Mesenchymal stem cell (in vitro differentiated cells and primary cell): ENCODE measurements at regions not wholly inside any gene's neighbourhood (a gene's known extent, or its start where the extent isn't known, plus 50 kb on each side); places are given as distances from the start of the nearest gene placed in this dataset.

Experiments
- DNase-seq: peaks from one replicate; pipeline ENCODE4 v3.0.0-alpha.2; 2013
- H2AFZ ChIP-seq: one replicate; pipeline ENCODE4 v1.6.1; 2013; ENCODE audit warnings: low read depth, mild to moderate bottlenecking, control low read depth, inconsistent platforms, low read length, moderate library complexity
- H2AK5ac ChIP-seq: 2 replicates; pipeline ENCODE4 v1.6.1; 2013; ENCODE audit warnings: low read length, moderate library complexity, mild to moderate bottlenecking, inconsistent platforms; ENCODE audit not compliant: severe bottlenecking
- H2BK120ac ChIP-seq: one replicate; pipeline ENCODE4 v1.6.1; 2013; ENCODE audit warnings: low read depth, mild to moderate bottlenecking, inconsistent platforms, low read length, moderate library complexity
- H2BK12ac ChIP-seq, 2 experiments: one replicate each; pipeline ENCODE4 v1.6.1; 2013; ENCODE audit warnings: inconsistent platforms in 2 of 2, low read length in 2 of 2, mild to moderate bottlenecking in 2 of 2, moderate library complexity in 2 of 2, control low read depth in 1 of 2
- H2BK15ac ChIP-seq: one replicate; pipeline ENCODE4 v1.6.1; 2013; ENCODE audit warnings: mild to moderate bottlenecking, low read depth, inconsistent platforms; ENCODE audit not compliant: poor library complexity, severe bottlenecking
- H2BK5ac ChIP-seq: 2 replicates; pipeline ENCODE4 v1.6.1; 2013; ENCODE audit warnings: low read depth, mild to moderate bottlenecking, low read length, control low read depth, inconsistent platforms; ENCODE audit not compliant: poor library complexity, severe bottlenecking
- H3K14ac ChIP-seq, 2 experiments: one replicate each; pipeline ENCODE4 v1.6.1; 2013; ENCODE audit warnings: inconsistent platforms in 2 of 2, low read length in 2 of 2, control low read depth in 1 of 2, mild to moderate bottlenecking in 1 of 2, moderate library complexity in 1 of 2
- H3K18ac ChIP-seq, 2 experiments: one replicate each; pipeline ENCODE4 v1.6.1; 2013; ENCODE audit warnings: inconsistent platforms in 2 of 2, low read length in 2 of 2, control low read depth in 1 of 2, low read depth in 1 of 2, mild to moderate bottlenecking in 1 of 2
- H3K23ac ChIP-seq, 2 experiments: one replicate each; pipeline ENCODE4 v1.6.1; 2013; ENCODE audit warnings: inconsistent platforms in 2 of 2, low read length in 2 of 2, mild to moderate bottlenecking in 2 of 2, moderate library complexity in 2 of 2, control low read depth in 1 of 2
- H3K27ac ChIP-seq: 2 replicates; pipeline ENCODE4 v1.5.1; 2013; ENCODE audit warnings: mild to moderate bottlenecking, moderate library complexity, low read length, control low read depth, inconsistent platforms; ENCODE audit not compliant: poor library complexity, severe bottlenecking
- H3K27me3 ChIP-seq, 2 experiments: 2 replicates each; pipeline versions ENCODE4 v1.6.1 to v1.7.0; 2013; ENCODE audit warnings: low read length in 2 of 2, mild to moderate bottlenecking in 2 of 2, moderate library complexity in 2 of 2, control low read depth in 1 of 2, inconsistent platforms in 1 of 2; ENCODE audit not compliant: control insufficient read depth in 1 of 2, insufficient read depth in 1 of 2
- H3K36me3 ChIP-seq, 2 experiments: 2 replicates each; pipeline versions ENCODE4 v1.6.1 to v1.7.0; 2013; ENCODE audit warnings: low read length in 2 of 2, control low read depth in 1 of 2, inconsistent platforms in 1 of 2, low read depth in 1 of 2, mild to moderate bottlenecking in 1 of 2; ENCODE audit not compliant: insufficient read depth in 2 of 2, control insufficient read depth in 1 of 2
- H3K4ac ChIP-seq, 2 experiments: one replicate each; pipeline ENCODE4 v1.6.1; 2013; ENCODE audit warnings: inconsistent platforms in 2 of 2, low read length in 2 of 2, mild to moderate bottlenecking in 2 of 2, moderate library complexity in 2 of 2, control low read depth in 1 of 2, low read depth in 1 of 2
- H3K4me1 ChIP-seq: 2 replicates; pipeline ENCODE4 v1.6.1; 2013; ENCODE audit warnings: low read depth, low read length, control low read depth; ENCODE audit not compliant: control insufficient read depth, insufficient read depth
- H3K4me2 ChIP-seq: 2 replicates; pipeline ENCODE4 v1.6.1; 2013; ENCODE audit warnings: low read length, mild to moderate bottlenecking, inconsistent platforms; ENCODE audit not compliant: poor library complexity, severe bottlenecking
- H3K4me3 ChIP-seq, 2 experiments: 2 replicates each; pipeline versions ENCODE4 v1.5.1 to v1.7.0; 2013; ENCODE audit warnings: low read length in 2 of 2, mild to moderate bottlenecking in 2 of 2, control low read depth in 1 of 2, low read depth in 1 of 2; ENCODE audit not compliant: insufficient read depth in 1 of 2
- H3K79me1 ChIP-seq: replicated peaks from 2 replicates; pipeline ENCODE4 v1.6.1; 2013; ENCODE audit warnings: mild to moderate bottlenecking, control low read depth, low read length, inconsistent platforms; ENCODE audit not compliant: poor library complexity, severe bottlenecking
- H3K9ac ChIP-seq: 2 replicates; pipeline ENCODE4 v1.7.0; 2013; ENCODE audit warnings: mild to moderate bottlenecking, low read length, moderate library complexity
- H3K9me3 ChIP-seq: 2 replicates; pipeline ENCODE4 v1.7.0; 2013; ENCODE audit warnings: mild to moderate bottlenecking, low read length; ENCODE audit not compliant: control insufficient read depth
- H4K8ac ChIP-seq: one replicate; pipeline ENCODE4 v1.6.1; 2013; ENCODE audit warnings: inconsistent platforms, mild to moderate bottlenecking, low read length, moderate library complexity
- H4K91ac ChIP-seq: one replicate; pipeline ENCODE4 v1.6.1; 2013; ENCODE audit warnings: mild to moderate bottlenecking, low read length, inconsistent platforms
- WGBS: methylation state at CpG from one replicate; pipeline ENCODE4 v1.1.7; 2013; ENCODE audit warnings: mixed read lengths; 5-methylcytosine and 5-hydroxymethylcytosine counted together

DNA sequence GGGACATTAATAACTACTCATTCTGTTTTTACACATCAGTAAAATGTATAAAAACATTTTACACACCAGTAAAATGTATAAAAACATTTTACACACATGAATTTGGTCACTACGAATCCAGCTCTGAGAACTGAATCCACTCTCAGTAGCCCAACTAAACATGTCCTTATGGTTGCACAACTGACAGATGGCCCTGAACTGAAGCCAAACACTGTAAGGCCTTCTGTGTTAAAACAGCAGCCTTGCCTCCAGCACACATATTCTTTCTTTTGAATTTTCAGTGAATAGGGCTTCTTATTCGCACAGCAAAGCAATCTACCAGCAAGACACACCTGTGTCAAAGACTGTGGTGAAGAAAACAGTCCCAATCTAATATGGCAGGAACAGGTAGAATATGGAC lies 169.9 kb upstream of the FMR1 start:
- no peak overlapping the region for H4K8ac ChIP-seq
- no peak overlapping the region for H3K18ac ChIP-seq
- H3K4me2 ChIP-seq, result no peak overlapping the region
- no peak overlapping the region for H2BK15ac ChIP-seq
- H3K4me3 ChIP-seq, result no peak overlapping the region
- H3K36me3 ChIP-seq, result no peaks in the 10 kb centered on the region
- H2AK5ac ChIP-seq, result no peak overlapping the region
- H3K27me3 ChIP-seq, result no peaks in the 10 kb centered on the region
- no peak overlapping the region for H3K14ac ChIP-seq
- H3K9ac ChIP-seq, result no peak overlapping the region
- H2BK120ac ChIP-seq, result no peak overlapping the region
- 83% methylated on average over 1 of the region's 2 CpGs for WGBS
- no peak overlapping the region for H2BK12ac ChIP-seq
- H3K27ac ChIP-seq, result no peak overlapping the region
- H3K79me1 ChIP-seq, result no peaks in the 10 kb centered on the region
- H3K4me1 ChIP-seq, result no peaks in the 10 kb centered on the region
- no peak overlapping the region for H2BK5ac ChIP-seq
- no peak overlapping the region for H4K91ac ChIP-seq
- H3K4ac ChIP-seq, result no peak overlapping the region
- no peak for DNase-seq
- no peak overlapping the region for H2AFZ ChIP-seq
- no peaks in the 10 kb centered on the region for H3K9me3 ChIP-seq
- no peak overlapping the region for H3K23ac ChIP-seq

DNA sequence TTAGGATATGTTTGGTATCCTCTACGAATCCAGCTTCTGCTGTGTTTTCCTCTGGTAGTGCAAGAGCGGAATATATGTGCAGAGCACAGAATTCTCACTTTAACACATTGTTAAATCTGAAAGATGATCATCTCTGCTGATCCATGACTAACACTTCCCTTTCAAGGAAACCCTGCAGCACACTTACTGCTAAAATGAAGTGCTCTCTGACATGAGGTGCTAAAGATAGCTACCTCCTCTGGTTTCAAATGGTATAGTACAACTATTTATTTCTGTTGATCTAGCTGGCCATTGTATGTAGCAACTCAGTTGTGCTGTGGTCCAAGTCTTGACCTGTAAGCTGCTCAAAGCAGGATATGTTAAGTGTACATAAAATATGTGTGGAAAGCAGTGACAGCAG lies 162.4 kb upstream of the FMR1 start:
- no peak overlapping the region for H3K14ac ChIP-seq
- no peak overlapping the region for H2BK15ac ChIP-seq
- H4K91ac ChIP-seq, result no peak overlapping the region
- WGBS, result no CpG with 5 or more reads among the region's 2 CpGs
- no peaks in the 10 kb centered on the region for H3K27me3 ChIP-seq
- H3K4me2 ChIP-seq, result no peak overlapping the region
- no peak for DNase-seq
- no peaks in the 10 kb centered on the region for H3K79me1 ChIP-seq
- H2BK120ac ChIP-seq, result no peak overlapping the region
- H2AFZ ChIP-seq, result no peak overlapping the region
- no peak overlapping the region for H3K18ac ChIP-seq
- no peak overlapping the region for H3K27ac ChIP-seq
- no peak overlapping the region for H2BK12ac ChIP-seq
- H3K9me3 ChIP-seq, result no peaks in the 10 kb centered on the region
- no peak overlapping the region for H4K8ac ChIP-seq
- no peak overlapping the region for H2AK5ac ChIP-seq
- no peak overlapping the region for H3K4me3 ChIP-seq
- no peak overlapping the region for H3K9ac ChIP-seq
- H3K36me3 ChIP-seq, result no peaks in the 10 kb centered on the region
- no peak overlapping the region for H3K23ac ChIP-seq
- no peaks in the 10 kb centered on the region for H3K4me1 ChIP-seq
- H2BK5ac ChIP-seq, result no peak overlapping the region
- H3K4ac ChIP-seq, result no peak overlapping the region

DNA sequence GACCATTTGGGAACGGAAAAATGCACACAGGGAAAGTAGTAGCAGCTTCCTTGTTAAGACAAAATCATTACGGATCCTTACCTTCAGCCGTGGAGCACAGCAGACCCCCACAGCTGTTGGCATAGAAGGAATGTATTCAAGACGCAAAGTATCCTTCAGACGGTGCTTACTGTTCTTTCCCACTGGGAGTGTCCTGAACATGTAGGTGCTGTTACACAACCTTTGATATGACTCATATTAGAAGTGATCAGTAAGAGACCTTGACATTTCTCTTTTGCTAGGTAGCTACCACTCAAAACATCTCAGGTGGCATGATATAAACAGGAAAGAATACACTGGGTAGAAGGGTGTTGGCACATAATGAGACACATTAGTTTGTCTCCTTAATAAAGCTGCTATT lies 154.0 kb upstream of the FMR1 start:
- Histone ChIP-seq H2AFZ (no peak overlapping the region), H2BK5ac (no peak overlapping the region), H2BK12ac (no peak overlapping the region), H3K4me2 (no peak overlapping the region), H3K4me1 (no peaks in the 10 kb centered on the region), H3K79me1 (no peaks in the 10 kb centered on the region), H4K8ac (no peak overlapping the region), H3K23ac (no peak overlapping the region), H2AK5ac (no peak overlapping the region), H3K9me3 (no peaks in the 10 kb centered on the region), H2BK15ac (no peak overlapping the region), H3K18ac (no peak overlapping the region), H4K91ac (no peak overlapping the region), H3K27me3 (no peaks in the 10 kb centered on the region), H2BK120ac (no peak overlapping the region), H3K9ac (no peak overlapping the region), H3K36me3 (no peaks in the 10 kb centered on the region), H3K14ac (no peak overlapping the region), H3K4ac (no peak overlapping the region), H3K4me3 (no peak overlapping the region), H3K27ac (no peak overlapping the region)
- 74% methylated on average over 4 of the region's 5 CpGs for WGBS
- DNase-seq, result no peak

DNA sequence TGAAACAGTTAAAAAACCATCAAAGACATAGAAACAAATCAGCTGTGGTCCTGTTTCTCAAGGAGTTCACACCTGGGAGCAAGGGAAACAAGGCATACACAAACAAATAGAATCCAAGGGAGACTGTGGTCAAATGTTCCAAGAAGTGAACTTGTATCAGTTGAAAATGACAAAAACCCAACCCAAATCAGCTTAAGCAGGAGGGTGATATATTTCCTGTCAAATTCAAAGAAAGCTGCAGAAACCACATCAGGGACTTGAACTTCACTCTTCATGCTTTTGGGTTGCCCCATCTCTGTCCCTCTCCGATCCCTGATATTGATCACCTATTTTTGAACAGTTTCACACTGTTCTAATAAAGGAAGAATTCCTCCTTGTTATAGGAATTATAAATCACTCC lies 148.6 kb upstream of the FMR1 start:
- WGBS, result no CpG with 5 or more reads among the region's 1 CpG
- Histone ChIP-seq H3K4me1 (no peaks in the 10 kb centered on the region), H3K79me1 (no peaks in the 10 kb centered on the region), H2BK120ac (no peak overlapping the region), H3K9ac (no peak overlapping the region), H4K8ac (no peak overlapping the region), H2AFZ (no peak overlapping the region), H3K27ac (no peak overlapping the region), H3K23ac (no peak overlapping the region), H3K4me3 (no peak overlapping the region), H2BK5ac (no peak overlapping the region), H2BK15ac (no peak overlapping the region), H2BK12ac (no peak overlapping the region), H3K4ac (no peak overlapping the region), H3K14ac (no peak overlapping the region), H3K36me3 (no peaks in the 10 kb centered on the region), H4K91ac (no peak overlapping the region), H3K9me3 (no peaks in the 10 kb centered on the region), H3K27me3 (no peaks in the 10 kb centered on the region), H3K18ac (no peak overlapping the region), H3K4me2 (no peak overlapping the region), H2AK5ac (no peak overlapping the region)
- DNase-seq, result no peak
